ENCODE measurements at regions not wholly inside any gene's neighbourhood (a gene's known extent, or its start where the extent isn't known, plus 50 kb on each side); places are given as distances from the start of the nearest gene placed in this dataset.

- H3K9me3 ChIP-seq (ENCODE audit: control insufficient read depth, insufficient read depth, low read length), result no peaks in the 10 kb centered on the region
- no peak overlapping the region for H3K27ac ChIP-seq (ENCODE audit: low read length)
- DNase-seq (ENCODE audit: low read depth, low spot score), result no peak
- no peak overlapping the region for H3K4me3 ChIP-seq (ENCODE audit: low read length)
- H3K36me3 ChIP-seq (ENCODE audit: control insufficient read depth, insufficient read depth, low read length), result no peaks in the 10 kb centered on the region
- H3K27me3 ChIP-seq (ENCODE audit: control insufficient read depth, insufficient read depth, low read length), result no peaks in the 10 kb centered on the region
- no CpG with 5 or more reads among the region's 4 CpGs for WGBS (ENCODE audit: insufficient coverage, insufficient read length)
- no peaks in the 10 kb centered on the region; the same call in 1 of the 2 replicates for H3K4me1 ChIP-seq (ENCODE audit: control insufficient read depth, insufficient read depth, low read length)
Measured at GRCh38 chr3:181764544-181764943, 52.8 kb downstream of the SOX2 start.

- Histone ChIP-seq H3K27ac (ENCODE audit: low read length) (no peak overlapping the region), H3K9me3 (ENCODE audit: control insufficient read depth, insufficient read depth, low read length) (no peaks in the 10 kb centered on the region), H3K4me1 (ENCODE audit: control insufficient read depth, insufficient read depth, low read length) (no peaks in the 10 kb centered on the region), H3K4me3 (ENCODE audit: low read length) (no peak overlapping the region), H3K27me3 (ENCODE audit: control insufficient read depth, insufficient read depth, low read length) (no peaks in the 10 kb centered on the region), H3K36me3 (ENCODE audit: control insufficient read depth, insufficient read depth, low read length) (no peaks in the 10 kb centered on the region)
- DNase-seq (ENCODE audit: low read depth, low spot score), result no peak
- WGBS (ENCODE audit: insufficient coverage, insufficient read length), result 100% methylated on average over 1 of the region's 5 CpGs
Measured at GRCh38 chr3:181770296-181770695, 58.6 kb downstream of the SOX2 start.

GRCh38 chr3:181771120-181771519 lies 59.4 kb downstream of the SOX2 start:
- no CpG with 5 or more reads among the region's 3 CpGs for WGBS (ENCODE audit: insufficient coverage, insufficient read length)
- no peaks in the 10 kb centered on the region for H3K36me3 ChIP-seq (ENCODE audit: control insufficient read depth, insufficient read depth, low read length)
- no peak overlapping the region for H3K27ac ChIP-seq (ENCODE audit: low read length)
- no peaks in the 10 kb centered on the region for H3K4me1 ChIP-seq (ENCODE audit: control insufficient read depth, insufficient read depth, low read length)
- no peak overlapping the region for H3K4me3 ChIP-seq (ENCODE audit: low read length)
- H3K27me3 ChIP-seq (ENCODE audit: control insufficient read depth, insufficient read depth, low read length), result no peaks in the 10 kb centered on the region
- H3K9me3 ChIP-seq (ENCODE audit: control insufficient read depth, insufficient read depth, low read length), result no peaks in the 10 kb centered on the region
- DNase-seq (ENCODE audit: low read depth, low spot score), result no peak

- H3K9me3 ChIP-seq (ENCODE audit: control insufficient read depth, insufficient read depth, low read length), result no peaks in the 10 kb centered on the region
- no CpG with 5 or more reads among the region's 2 CpGs for WGBS (ENCODE audit: insufficient coverage, insufficient read length)
- H3K27me3 ChIP-seq (ENCODE audit: control insufficient read depth, insufficient read depth, low read length), result no peaks in the 10 kb centered on the region
- no peak for DNase-seq (ENCODE audit: low read depth, low spot score)
- no peak overlapping the region for H3K27ac ChIP-seq (ENCODE audit: low read length)
- H3K4me3 ChIP-seq (ENCODE audit: low read length), result no peak overlapping the region
- H3K4me1 ChIP-seq (ENCODE audit: control insufficient read depth, insufficient read depth, low read length), result no peaks in the 10 kb centered on the region
- no peaks in the 10 kb centered on the region for H3K36me3 ChIP-seq (ENCODE audit: control insufficient read depth, insufficient read depth, low read length)
Measured at GRCh38 chr3:181772166-181772565, 60.4 kb downstream of the SOX2 start.

- no peak for DNase-seq (ENCODE audit: low read depth, low spot score)
- Histone ChIP-seq H3K9me3 (ENCODE audit: control insufficient read depth, insufficient read depth, low read length) (no peaks in the 10 kb centered on the region), H3K27me3 (ENCODE audit: control insufficient read depth, insufficient read depth, low read length) (no peaks in the 10 kb centered on the region), H3K36me3 (ENCODE audit: control insufficient read depth, insufficient read depth, low read length) (no peaks in the 10 kb centered on the region), H3K27ac (ENCODE audit: low read length) (no peak overlapping the region), H3K4me3 (ENCODE audit: low read length) (no peak overlapping the region), H3K4me1 (ENCODE audit: control insufficient read depth, insufficient read depth, low read length) (no peaks in the 10 kb centered on the region)
- WGBS (ENCODE audit: insufficient coverage, insufficient read length), result no CpG with 5 or more reads among the region's 4 CpGs
Measured at GRCh38 chr3:181773921-181774320, 62.2 kb downstream of the SOX2 start.

- DNase-seq (ENCODE audit: low read depth, low spot score), result no peak
- WGBS (ENCODE audit: insufficient coverage, insufficient read length), result no CpG with 5 or more reads among the region's 1 CpG
- H3K4me3 ChIP-seq (ENCODE audit: low read length), result no peak overlapping the region
- no peaks in the 10 kb centered on the region; the same call in 1 of the 2 replicates for H3K4me1 ChIP-seq (ENCODE audit: control insufficient read depth, insufficient read depth, low read length)
- no peaks in the 10 kb centered on the region for H3K9me3 ChIP-seq (ENCODE audit: control insufficient read depth, insufficient read depth, low read length)
- no peaks in the 10 kb centered on the region for H3K36me3 ChIP-seq (ENCODE audit: control insufficient read depth, insufficient read depth, low read length)
- H3K27ac ChIP-seq (ENCODE audit: low read length), result no peak overlapping the region
- H3K27me3 ChIP-seq (ENCODE audit: control insufficient read depth, insufficient read depth, low read length), result no peaks in the 10 kb centered on the region
Measured at GRCh38 chr3:181782306-181782954, 70.7 kb downstream of the SOX2 start.

- no CpG with 5 or more reads among the region's 7 CpGs for WGBS (ENCODE audit: insufficient coverage, insufficient read length)
- no peak for DNase-seq (ENCODE audit: low read depth, low spot score)
- Histone ChIP-seq H3K27ac (ENCODE audit: low read length) (no peak overlapping the region), H3K36me3 (ENCODE audit: control insufficient read depth, insufficient read depth, low read length) (no peaks in the 10 kb centered on the region), H3K4me1 (ENCODE audit: control insufficient read depth, insufficient read depth, low read length) (no peaks in the 10 kb centered on the region; the same call in 1 of the 2 replicates), H3K9me3 (ENCODE audit: control insufficient read depth, insufficient read depth, low read length) (no peaks in the 10 kb centered on the region), H3K27me3 (ENCODE audit: control insufficient read depth, insufficient read depth, low read length) (no peaks in the 10 kb centered on the region), H3K4me3 (ENCODE audit: low read length) (no peak overlapping the region)
Measured at GRCh38 chr3:181790561-181790960, 78.8 kb downstream of the SOX2 start.

GRCh38 chr3:181791056-181791955 lies 79.6 kb downstream of the SOX2 start:
- H3K9me3 ChIP-seq (ENCODE audit: control insufficient read depth, insufficient read depth, low read length), result no peaks in the 10 kb centered on the region
- H3K27ac ChIP-seq (ENCODE audit: low read length), result no peak overlapping the region
- H3K36me3 ChIP-seq (ENCODE audit: control insufficient read depth, insufficient read depth, low read length), result no peaks in the 10 kb centered on the region
- H3K4me3 ChIP-seq (ENCODE audit: low read length), result no peak overlapping the region
- H3K4me1 ChIP-seq (ENCODE audit: control insufficient read depth, insufficient read depth, low read length), result no peaks in the 10 kb centered on the region; the same call in 1 of the 2 replicates
- WGBS (ENCODE audit: insufficient coverage, insufficient read length), result 100% methylated on average over 2 of the region's 7 CpGs
- no peaks in the 10 kb centered on the region for H3K27me3 ChIP-seq (ENCODE audit: control insufficient read depth, insufficient read depth, low read length)
- no peak for DNase-seq (ENCODE audit: low read depth, low spot score)

- WGBS (ENCODE audit: insufficient coverage, insufficient read length), result no CpG with 5 or more reads among the region's 7 CpGs
- no peak for DNase-seq (ENCODE audit: low read depth, low spot score)
Measured at GRCh38 chr3:181793006-181793405, 81.3 kb downstream of the SOX2 start.

GRCh38 chr3:181794011-181794790 lies 82.5 kb downstream of the SOX2 start:
- WGBS (ENCODE audit: insufficient coverage, insufficient read length), result no CpG with 5 or more reads among the region's 4 CpGs
- Histone ChIP-seq H3K36me3 (ENCODE audit: control insufficient read depth, insufficient read depth, low read length) (no peaks in the 10 kb centered on the region), H3K4me3 (ENCODE audit: low read length) (no peak overlapping the region), H3K27me3 (ENCODE audit: control insufficient read depth, insufficient read depth, low read length) (no peaks in the 10 kb centered on the region), H3K27ac (ENCODE audit: low read length) (no peak overlapping the region), H3K4me1 (ENCODE audit: control insufficient read depth, insufficient read depth, low read length) (no peaks in the 10 kb centered on the region; the same call in 1 of the 2 replicates), H3K9me3 (ENCODE audit: control insufficient read depth, insufficient read depth, low read length) (no peaks in the 10 kb centered on the region)
- no peak for DNase-seq (ENCODE audit: low read depth, low spot score)

More at GRCh38 chr3:181793006-181793405, 81.3 kb downstream of the SOX2 start:
- Histone ChIP-seq H3K4me1 (ENCODE audit: control insufficient read depth, insufficient read depth, low read length) (no peaks in the 10 kb centered on the region; the same call in 1 of the 2 replicates), H3K9me3 (ENCODE audit: control insufficient read depth, insufficient read depth, low read length) (no peaks in the 10 kb centered on the region), H3K36me3 (ENCODE audit: control insufficient read depth, insufficient read depth, low read length) (no peaks in the 10 kb centered on the region), H3K27ac (ENCODE audit: low read length) (no peak overlapping the region), H3K4me3 (ENCODE audit: low read length) (no peak overlapping the region), H3K27me3 (ENCODE audit: control insufficient read depth, insufficient read depth, low read length) (no peaks in the 10 kb centered on the region)

All from iPS DF 6.9 (cell line).